Chondrocyte (in vitro differentiated cells): ENCODE measurements at regions not wholly inside any gene's neighbourhood (a gene's known extent, or its start where the extent isn't known, plus 50 kb on each side); places are given as distances from the start of the nearest gene placed in this dataset.
"Not testable (repeated sequence)": the region's sequence is repeated elsewhere in the genome, so short reads cannot be mapped to it uniquely, and the experiment has no call there.

Experiments used
- DNase-seq: peaks from one replicate; pipeline ENCODE4 v3.0.0; 2021; ENCODE audit warnings: mixed read lengths, low spot score
- H3K27ac Mint-ChIP-seq: one replicate; pipeline ENCODE4 v1.8.0; 2021; ENCODE audit warnings: mild to moderate bottlenecking, moderate library complexity, mixed read lengths; ENCODE audit not compliant: unreplicated experiment
- H3K27me3 Mint-ChIP-seq: 2 replicates; pipeline ENCODE4 v1.8.0; 2021; ENCODE audit warnings: low read depth, mixed read lengths
- H3K36me3 Mint-ChIP-seq: 2 replicates; pipeline ENCODE4 v1.8.0; 2021; ENCODE audit warnings: low read depth, mixed read lengths
- H3K4me1 Mint-ChIP-seq: 2 replicates; pipeline ENCODE4 v1.8.0; 2021; ENCODE audit warnings: low read depth, mild to moderate bottlenecking, mixed read lengths
- H3K4me3 Mint-ChIP-seq: one replicate; pipeline ENCODE4 v1.8.0; 2021; ENCODE audit warnings: mild to moderate bottlenecking, moderate library complexity, mixed read lengths; ENCODE audit not compliant: unreplicated experiment
- H3K9me3 Mint-ChIP-seq: 2 replicates; pipeline ENCODE4 v1.8.0; 2021; ENCODE audit warnings: low read depth, mixed read lengths

GRCh38 chr7:76912011-76912814 is 119.9 kb downstream of the SPDYE17 start:
- H3K27ac Mint-ChIP-seq, H3K27me3 Mint-ChIP-seq, H3K9me3 Mint-ChIP-seq, H3K4me3 Mint-ChIP-seq, H3K4me1 Mint-ChIP-seq, DNase-seq, H3K36me3 Mint-ChIP-seq: not testable (repeated sequence)

- not testable (repeated sequence) for H3K36me3 Mint-ChIP-seq, H3K9me3 Mint-ChIP-seq, H3K27ac Mint-ChIP-seq, H3K4me1 Mint-ChIP-seq, DNase-seq, H3K4me3 Mint-ChIP-seq, H3K27me3 Mint-ChIP-seq
Observed at GRCh38 chr7:76904688-76905087, 127.5 kb downstream of the SPDYE17 start.

GRCh38 chr7:76901944-76902710 is 130.0 kb downstream of the SPDYE17 start:
- not testable (repeated sequence) for H3K4me3 Mint-ChIP-seq, H3K36me3 Mint-ChIP-seq, H3K27me3 Mint-ChIP-seq, DNase-seq, H3K27ac Mint-ChIP-seq, H3K9me3 Mint-ChIP-seq, H3K4me1 Mint-ChIP-seq

- H3K27ac Mint-ChIP-seq, H3K36me3 Mint-ChIP-seq, H3K4me1 Mint-ChIP-seq, H3K9me3 Mint-ChIP-seq, DNase-seq, H3K27me3 Mint-ChIP-seq, H3K4me3 Mint-ChIP-seq: not testable (repeated sequence)
Observed at GRCh38 chr7:76898807-76899206, 133.4 kb downstream of the SPDYE17 start.

GRCh38 chr7:76897007-76897406 is 135.2 kb downstream of the SPDYE17 start:
- not testable (repeated sequence) for DNase-seq, H3K4me3 Mint-ChIP-seq, H3K9me3 Mint-ChIP-seq

GRCh38 chr7:76895696-76896095 is 136.5 kb downstream of the SPDYE17 start:
- H3K36me3 Mint-ChIP-seq, H3K4me1 Mint-ChIP-seq, H3K4me3 Mint-ChIP-seq, H3K9me3 Mint-ChIP-seq, H3K27ac Mint-ChIP-seq, DNase-seq, H3K27me3 Mint-ChIP-seq: not testable (repeated sequence)

More at GRCh38 chr7:76897007-76897406, 135.2 kb downstream of the SPDYE17 start:
- H3K27me3 Mint-ChIP-seq, H3K27ac Mint-ChIP-seq, H3K4me1 Mint-ChIP-seq, H3K36me3 Mint-ChIP-seq: not testable (repeated sequence)

GRCh38 chr7:76891771-76892170 is 140.4 kb downstream of the SPDYE17 start:
- not testable (repeated sequence) for H3K27ac Mint-ChIP-seq

GRCh38 chr7:76879733-76880288 is 152.3 kb downstream of the SPDYE17 start:
- not testable (repeated sequence) for H3K36me3 Mint-ChIP-seq

More at GRCh38 chr7:76891771-76892170, 140.4 kb downstream of the SPDYE17 start:
- not testable (repeated sequence) for H3K4me1 Mint-ChIP-seq, DNase-seq, H3K27me3 Mint-ChIP-seq, H3K36me3 Mint-ChIP-seq, H3K9me3 Mint-ChIP-seq, H3K4me3 Mint-ChIP-seq

GRCh38 chr7:76875760-76876159 is 156.4 kb downstream of the SPDYE17 start:
- DNase-seq, H3K27me3 Mint-ChIP-seq: not testable (repeated sequence)

More at GRCh38 chr7:76879733-76880288, 152.3 kb downstream of the SPDYE17 start:
- H3K9me3 Mint-ChIP-seq, H3K27ac Mint-ChIP-seq, DNase-seq, H3K4me3 Mint-ChIP-seq, H3K4me1 Mint-ChIP-seq: not testable (repeated sequence)
- peaks cover 11% of the 10 kb centered on the region for H3K27me3 Mint-ChIP-seq

GRCh38 chr7:76870504-76870808 is 161.7 kb downstream of the SPDYE17 start:
- not testable (repeated sequence) for H3K36me3 Mint-ChIP-seq, H3K9me3 Mint-ChIP-seq, H3K4me3 Mint-ChIP-seq

More at GRCh38 chr7:76875760-76876159, 156.4 kb downstream of the SPDYE17 start:
- not testable (repeated sequence) for H3K9me3 Mint-ChIP-seq, H3K4me3 Mint-ChIP-seq, H3K4me1 Mint-ChIP-seq, H3K27ac Mint-ChIP-seq, H3K36me3 Mint-ChIP-seq

GRCh38 chr7:76867364-76867889 is 164.7 kb downstream of the SPDYE17 start:
- not testable (repeated sequence) for DNase-seq, H3K36me3 Mint-ChIP-seq, H3K27me3 Mint-ChIP-seq, H3K4me1 Mint-ChIP-seq, H3K9me3 Mint-ChIP-seq, H3K27ac Mint-ChIP-seq, H3K4me3 Mint-ChIP-seq

More at GRCh38 chr7:76870504-76870808, 161.7 kb downstream of the SPDYE17 start:
- H3K4me1 Mint-ChIP-seq, H3K27me3 Mint-ChIP-seq, DNase-seq, H3K27ac Mint-ChIP-seq: not testable (repeated sequence)

- not testable (repeated sequence) for H3K4me3 Mint-ChIP-seq, H3K36me3 Mint-ChIP-seq, H3K9me3 Mint-ChIP-seq, H3K27me3 Mint-ChIP-seq, H3K27ac Mint-ChIP-seq, DNase-seq, H3K4me1 Mint-ChIP-seq
Observed at GRCh38 chr7:76863150-76863773, 168.9 kb downstream of the SPDYE17 start.
